OCI-LY7 (cell line): ENCODE measurements at regions not wholly inside any gene's neighbourhood (a gene's known extent, or its start where the extent isn't known, plus 50 kb on each side); places are given as distances from the start of the nearest gene placed in this dataset.

Source experiments
- BruUV-seq: library from RNA; stranded (reverse); fragments of 400-500 nt; replicated peaks from 2 replicates; lab custom pipeline; 2021; lab: Mats Ljungman, UMichigan
- CTCF ChIA-PET: fragments of 300-600 bp; sonication (Branson Sonifier 250); formaldehyde crosslinking; loops from one replicate; lab custom pipeline; 2022; ENCODE audit warnings: antibody characterized with exemption; ENCODE audit not compliant: unreplicated experiment; lab: Charles Lee
- POLR2A ChIA-PET: fragments of 300-600 bp; sonication (Branson Sonifier 250); formaldehyde crosslinking; loops from one replicate; lab custom pipeline; 2022; ENCODE audit warnings: antibody characterized with exemption; lab: Charles Lee
- DNase-seq: peaks from one replicate; pipeline ENCODE4 v3.0.0-alpha.2; 2015; ENCODE audit warnings: low spot score
- H2AFZ ChIP-seq: fragments of 200-600 bp; sonication (generic), shearing (Covaris generic); 2 replicates; pipeline ENCODE4 v1.6.1; 2014; ENCODE audit warnings: mild to moderate bottlenecking, antibody characterized with exemption, low read length, moderate library complexity
- H3K27ac ChIP-seq: fragments of 200-600 bp; sonication (generic); 2 replicates; pipeline ENCODE4 v1.5.1; 2014; ENCODE audit warnings: mixed run types, low read depth, mild to moderate bottlenecking, moderate library complexity, low read length, inconsistent platforms; ENCODE audit not compliant: poor library complexity, severe bottlenecking
- H3K36me3 ChIP-seq: fragments of 200-600 bp; sonication (generic); 2 replicates; pipeline ENCODE4 v1.6.1; 2014; ENCODE audit warnings: mild to moderate bottlenecking, antibody characterized with exemption, low read length, moderate library complexity, mixed read lengths; ENCODE audit not compliant: insufficient read depth
- H3K4me1 ChIP-seq: fragments of 200-600 bp; sonication (generic); 2 replicates; pipeline ENCODE4 v1.5.1; 2014; ENCODE audit warnings: mild to moderate bottlenecking, low read length; ENCODE audit not compliant: insufficient read depth, poor library complexity, severe bottlenecking
- H3K4me2 ChIP-seq: fragments of 200-600 bp; sonication (generic); 2 replicates; pipeline ENCODE4 v1.6.1; 2014; ENCODE audit warnings: mild to moderate bottlenecking, low read length
- H3K4me3 ChIP-seq: fragments of 200-600 bp; sonication (generic); 2 replicates; pipeline ENCODE4 v1.5.1; 2014; ENCODE audit warnings: mild to moderate bottlenecking, low read depth, low read length; ENCODE audit not compliant: poor library complexity, severe bottlenecking
- H3K79me2 ChIP-seq: fragments of 200-600 bp; sonication (generic); 2 replicates; pipeline ENCODE4 v1.6.1; 2016; ENCODE audit warnings: low read depth, mild to moderate bottlenecking, low read length, moderate library complexity, mixed read lengths; ENCODE audit not compliant: insufficient read depth
- H3K9me2 ChIP-seq: fragments of 200-600 bp; sonication (generic); 2 replicates; pipeline ENCODE4 v1.6.1; 2016; ENCODE audit warnings: mild to moderate bottlenecking, low read length, mixed read lengths; ENCODE audit not compliant: insufficient read depth
- H3K9me3 ChIP-seq: fragments of 200-600 bp; sonication (generic); 2 replicates; pipeline ENCODE4 v1.6.1; 2014; ENCODE audit warnings: mild to moderate bottlenecking, mixed run types, low read length, mixed read lengths
- H4K20me1 ChIP-seq: fragments of 200-600 bp; sonication (generic); 2 replicates; pipeline ENCODE4 v1.6.1; 2014; ENCODE audit warnings: mild to moderate bottlenecking, antibody characterized with exemption, low read length, moderate library complexity, mixed read lengths; ENCODE audit not compliant: insufficient read depth
- CTCF ChIP-seq: fragments of 200-600 bp; sonication (generic); conservative IDR thresholded peaks from 2 replicates; pipeline ENCODE4 v1.5.1; 2014; ENCODE audit warnings: mild to moderate bottlenecking, antibody characterized with exemption, low read length, moderate library complexity, mixed read lengths
- EZH2phosphoT487 ChIP-seq: fragments of 200-600 bp; sonication (generic); IDR thresholded peaks from 2 replicates; pipeline ENCODE4 v1.6.1; 2018; ENCODE audit warnings: low read depth, borderline replicate concordance, mild to moderate bottlenecking, mixed run types, antibody characterized with exemption, low read length, moderate library complexity, mixed read lengths
- intact Hi-C: fragments of 100-400 bp; cut with micrococcal nuclease; formaldehyde crosslinking; loops from one replicate; pipeline ENCODE4 v1.10.0; 2022; ENCODE audit not compliant: unreplicated experiment

- H3K4me2 ChIP-seq = no peak overlapping the region
- H3K9me3 ChIP-seq = no peaks in the 10 kb centered on the region
- no peak overlapping the region for H2AFZ ChIP-seq
- no peaks in the 10 kb centered on the region for H4K20me1 ChIP-seq
- no peaks in the 10 kb centered on the region for H3K36me3 ChIP-seq
- ChIA-PET POLR2A (no interaction called here), CTCF (no interaction called here)
- H3K79me2 ChIP-seq = no peaks in the 10 kb centered on the region
- H3K4me1 ChIP-seq = no peaks in the 10 kb centered on the region
- TF ChIP-seq EZH2phosphoT487 = no peak
- no peak for TF ChIP-seq CTCF
- H3K4me3 ChIP-seq = no peak overlapping the region
- DNase-seq = no peak
- intact Hi-C loops = no loop called here
- H3K9me2 ChIP-seq = no peaks in the 10 kb centered on the region
- BruUV-seq = no TSS peak
- H3K27ac ChIP-seq = no peak overlapping the region
Measured at GRCh38 chr9:86771420-86771819, 175.9 kb downstream of the GAS1 start.

- Histone ChIP-seq H3K27ac (no peak overlapping the region), H3K4me2 (no peak overlapping the region), H3K4me3 (no peak overlapping the region), H2AFZ (no peak overlapping the region), H3K4me1 (no peaks in the 10 kb centered on the region), H4K20me1 (no peaks in the 10 kb centered on the region), H3K36me3 (no peaks in the 10 kb centered on the region), H3K79me2 (no peaks in the 10 kb centered on the region), H3K9me2 (no peaks in the 10 kb centered on the region), H3K9me3 (no peaks in the 10 kb centered on the region)
- BruUV-seq = no TSS peak
- no peak for TF ChIP-seq CTCF
- no peak for TF ChIP-seq EZH2phosphoT487
- no peak for DNase-seq
- ChIA-PET POLR2A (interaction anchor here (0.7 kb wide), 1 partner anchor 29 kb away, joined by 4 read pairs; no protein-coding TSS in a partner anchor), CTCF (no interaction called here)
- intact Hi-C loops = no loop called here
Measured at GRCh38 chr9:86768709-86769108, 178.6 kb downstream of the GAS1 start.

GRCh38 chr9:86768020-86768419, 179.3 kb downstream of the GAS1 start:
- CTCF ChIA-PET = no interaction called here
- no peak overlapping the region for H3K27ac ChIP-seq
- no peaks in the 10 kb centered on the region for H3K36me3 ChIP-seq
- intact Hi-C loops = no loop called here
- H3K9me2 ChIP-seq = no peaks in the 10 kb centered on the region
- POLR2A ChIA-PET = interaction anchor here (0.7 kb wide), 1 partner anchor 28 kb away, joined by 4 read pairs; no protein-coding TSS in a partner anchor
- H4K20me1 ChIP-seq = no peaks in the 10 kb centered on the region
- no peaks in the 10 kb centered on the region for H3K79me2 ChIP-seq
- H3K4me1 ChIP-seq = no peaks in the 10 kb centered on the region
- no TSS peak for BruUV-seq
- H2AFZ ChIP-seq = no peak overlapping the region
- TF ChIP-seq CTCF (no peak), EZH2phosphoT487 (no peak)
- no peaks in the 10 kb centered on the region for H3K9me3 ChIP-seq
- DNase-seq = no peak
- H3K4me2 ChIP-seq = no peak overlapping the region
- H3K4me3 ChIP-seq = no peak overlapping the region
